Panc1 (cell line): ENCODE measurements at regions not wholly inside any gene's neighbourhood (a gene's known extent, or its start where the extent isn't known, plus 50 kb on each side); places are given as distances from the start of the nearest gene placed in this dataset.

Source experiments
- POLR2AphosphoS5 ChIP-seq: IDR thresholded peaks from 2 replicates; pipeline ENCODE4 v1.6.1; 2012; ENCODE audit warnings: mild to moderate bottlenecking, low read depth, low read length, moderate library complexity
- TCF7L2 ChIP-seq: IDR thresholded peaks from 2 replicates; pipeline ENCODE4 v1.6.1; 2011; ENCODE audit warnings: mild to moderate bottlenecking, low read depth, low read length, inconsistent platforms
- TF ChIP-seq, protein P1 (sequence below): fragments of 450-650 bp; IDR thresholded peaks from 2 replicates; pipeline ENCODE4 v1.5.1; 2017; ENCODE audit warnings: mild to moderate bottlenecking
- TF ChIP-seq, protein P2 (sequence below), 2 experiments: IDR thresholded peaks; 2 replicates each; pipeline ENCODE4 v1.6.1; 2011 to 2012; ENCODE audit warnings: low read depth in 2 of 2, control low read depth in 1 of 2, low read length in 1 of 2, mild to moderate bottlenecking in 1 of 2, moderate library complexity in 1 of 2; ENCODE audit not compliant: insufficient read depth in 1 of 2

DNA sequence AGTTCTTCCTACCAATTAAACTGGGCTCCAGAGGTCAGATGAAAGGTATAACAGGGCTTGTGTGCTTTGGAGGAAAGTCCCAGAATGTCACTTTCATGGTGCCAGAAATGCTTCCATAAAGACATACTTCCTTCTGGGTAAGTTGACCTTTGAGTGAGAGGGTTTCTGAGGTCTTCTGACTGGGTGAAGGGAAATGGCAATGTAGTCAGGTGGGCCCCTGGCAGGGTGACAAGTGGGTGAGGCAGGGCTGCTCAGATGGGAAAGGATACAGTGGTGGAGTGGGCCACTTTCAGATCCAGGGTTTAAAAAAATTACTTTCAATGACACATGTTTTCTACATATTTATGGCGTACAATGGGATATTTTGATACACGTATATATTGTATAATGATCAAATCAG lies 136.5 kb upstream of the PITX1 start:
- TF ChIP-seq POLR2AphosphoS5: no peak
- TF ChIP-seq, protein P1, sequence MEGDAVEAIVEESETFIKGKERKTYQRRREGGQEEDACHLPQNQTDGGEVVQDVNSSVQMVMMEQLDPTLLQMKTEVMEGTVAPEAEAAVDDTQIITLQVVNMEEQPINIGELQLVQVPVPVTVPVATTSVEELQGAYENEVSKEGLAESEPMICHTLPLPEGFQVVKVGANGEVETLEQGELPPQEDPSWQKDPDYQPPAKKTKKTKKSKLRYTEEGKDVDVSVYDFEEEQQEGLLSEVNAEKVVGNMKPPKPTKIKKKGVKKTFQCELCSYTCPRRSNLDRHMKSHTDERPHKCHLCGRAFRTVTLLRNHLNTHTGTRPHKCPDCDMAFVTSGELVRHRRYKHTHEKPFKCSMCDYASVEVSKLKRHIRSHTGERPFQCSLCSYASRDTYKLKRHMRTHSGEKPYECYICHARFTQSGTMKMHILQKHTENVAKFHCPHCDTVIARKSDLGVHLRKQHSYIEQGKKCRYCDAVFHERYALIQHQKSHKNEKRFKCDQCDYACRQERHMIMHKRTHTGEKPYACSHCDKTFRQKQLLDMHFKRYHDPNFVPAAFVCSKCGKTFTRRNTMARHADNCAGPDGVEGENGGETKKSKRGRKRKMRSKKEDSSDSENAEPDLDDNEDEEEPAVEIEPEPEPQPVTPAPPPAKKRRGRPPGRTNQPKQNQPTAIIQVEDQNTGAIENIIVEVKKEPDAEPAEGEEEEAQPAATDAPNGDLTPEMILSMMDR: no peak
- TF ChIP-seq, protein P2, sequence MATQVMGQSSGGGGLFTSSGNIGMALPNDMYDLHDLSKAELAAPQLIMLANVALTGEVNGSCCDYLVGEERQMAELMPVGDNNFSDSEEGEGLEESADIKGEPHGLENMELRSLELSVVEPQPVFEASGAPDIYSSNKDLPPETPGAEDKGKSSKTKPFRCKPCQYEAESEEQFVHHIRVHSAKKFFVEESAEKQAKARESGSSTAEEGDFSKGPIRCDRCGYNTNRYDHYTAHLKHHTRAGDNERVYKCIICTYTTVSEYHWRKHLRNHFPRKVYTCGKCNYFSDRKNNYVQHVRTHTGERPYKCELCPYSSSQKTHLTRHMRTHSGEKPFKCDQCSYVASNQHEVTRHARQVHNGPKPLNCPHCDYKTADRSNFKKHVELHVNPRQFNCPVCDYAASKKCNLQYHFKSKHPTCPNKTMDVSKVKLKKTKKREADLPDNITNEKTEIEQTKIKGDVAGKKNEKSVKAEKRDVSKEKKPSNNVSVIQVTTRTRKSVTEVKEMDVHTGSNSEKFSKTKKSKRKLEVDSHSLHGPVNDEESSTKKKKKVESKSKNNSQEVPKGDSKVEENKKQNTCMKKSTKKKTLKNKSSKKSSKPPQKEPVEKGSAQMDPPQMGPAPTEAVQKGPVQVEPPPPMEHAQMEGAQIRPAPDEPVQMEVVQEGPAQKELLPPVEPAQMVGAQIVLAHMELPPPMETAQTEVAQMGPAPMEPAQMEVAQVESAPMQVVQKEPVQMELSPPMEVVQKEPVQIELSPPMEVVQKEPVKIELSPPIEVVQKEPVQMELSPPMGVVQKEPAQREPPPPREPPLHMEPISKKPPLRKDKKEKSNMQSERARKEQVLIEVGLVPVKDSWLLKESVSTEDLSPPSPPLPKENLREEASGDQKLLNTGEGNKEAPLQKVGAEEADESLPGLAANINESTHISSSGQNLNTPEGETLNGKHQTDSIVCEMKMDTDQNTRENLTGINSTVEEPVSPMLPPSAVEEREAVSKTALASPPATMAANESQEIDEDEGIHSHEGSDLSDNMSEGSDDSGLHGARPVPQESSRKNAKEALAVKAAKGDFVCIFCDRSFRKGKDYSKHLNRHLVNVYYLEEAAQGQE (IDR thresholded peaks at IDR 0.05; ENCODE audit: insufficient read depth in 1 of 2, low read depth in 2 of 2, low read length in 1 of 2): no peak
- TF ChIP-seq TCF7L2: no peak
